SH-SY5Y (cell line): ENCODE measurements at regions not wholly inside any gene's neighbourhood (a gene's known extent, or its start where the extent isn't known, plus 50 kb on each side); places are given as distances from the start of the nearest gene placed in this dataset.

Source experiments
- GATA2 ChIP-seq: IDR thresholded peaks from 2 replicates; pipeline ENCODE4 v1.6.1; 2011; ENCODE audit warnings: mild to moderate bottlenecking, low read depth, low read length
- GATA3 ChIP-seq: IDR thresholded peaks from 2 replicates; pipeline ENCODE4 v1.6.1; 2011; ENCODE audit warnings: low read depth, mild to moderate bottlenecking, low read length, moderate library complexity

DNA sequence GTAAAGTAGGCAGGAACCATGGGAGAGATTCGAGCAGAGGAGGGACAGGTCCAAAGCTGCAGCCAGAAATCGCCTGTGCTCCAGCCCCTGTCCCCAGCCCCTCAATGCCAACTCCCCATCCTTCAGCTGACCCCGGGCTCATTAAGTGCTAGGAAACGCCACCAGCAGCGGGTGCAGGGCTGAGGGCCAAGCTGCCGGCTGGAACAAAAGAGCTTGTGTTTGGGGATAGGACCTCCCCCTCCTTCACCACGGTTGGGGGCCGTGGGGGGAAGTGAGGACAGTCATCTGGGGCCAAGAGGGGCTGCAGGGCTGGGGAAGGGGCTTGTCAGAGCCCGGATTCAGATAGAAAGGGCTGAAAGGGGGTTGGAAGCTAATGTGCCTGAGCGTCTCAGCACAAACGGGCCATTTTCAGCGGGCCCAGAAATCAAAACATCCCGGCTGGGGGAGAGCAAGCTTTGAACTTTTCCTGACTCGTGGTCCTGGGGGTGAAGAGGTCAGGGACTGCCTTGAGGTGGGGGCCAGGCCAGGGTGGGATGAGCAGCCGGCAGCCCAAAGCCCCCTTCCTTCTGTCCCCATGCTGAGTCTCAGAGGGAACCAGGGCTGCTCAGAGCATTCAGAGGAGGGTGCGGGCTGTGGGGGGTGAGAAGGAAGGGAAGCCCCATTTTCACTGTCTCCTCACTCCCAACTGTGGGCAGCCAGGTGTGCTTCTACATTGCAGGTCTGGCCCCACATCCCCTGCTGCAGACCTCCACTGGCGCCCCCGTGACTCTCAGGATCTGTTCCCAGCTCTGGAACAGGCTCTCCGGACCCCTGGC lies 69.4 kb upstream of the DAB2IP start:
- TF ChIP-seq GATA2 (no peak), GATA3 (no peak)

DNA sequence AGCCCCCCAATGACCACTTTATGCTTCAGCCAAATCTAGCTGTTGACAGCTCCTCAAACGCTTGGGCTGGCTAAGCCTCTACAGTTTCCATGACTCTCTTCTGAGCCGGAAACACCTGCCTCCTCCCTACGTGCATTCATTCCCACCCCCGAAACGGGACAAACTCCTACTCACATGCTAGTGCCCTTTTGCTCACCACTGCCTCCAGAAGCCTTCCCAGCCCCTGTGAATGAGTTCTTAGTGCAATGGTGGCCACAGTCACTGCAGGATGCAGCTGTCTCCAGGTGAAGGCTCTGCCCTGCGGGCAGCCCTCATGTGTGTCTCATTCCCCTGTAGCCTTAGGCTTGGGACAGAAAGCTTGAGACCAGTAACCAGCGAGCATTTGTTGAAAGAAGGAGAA lies 68.8 kb upstream of the DAB2IP start:
- TF ChIP-seq GATA3 (no peak), GATA2 (no peak)

DNA sequence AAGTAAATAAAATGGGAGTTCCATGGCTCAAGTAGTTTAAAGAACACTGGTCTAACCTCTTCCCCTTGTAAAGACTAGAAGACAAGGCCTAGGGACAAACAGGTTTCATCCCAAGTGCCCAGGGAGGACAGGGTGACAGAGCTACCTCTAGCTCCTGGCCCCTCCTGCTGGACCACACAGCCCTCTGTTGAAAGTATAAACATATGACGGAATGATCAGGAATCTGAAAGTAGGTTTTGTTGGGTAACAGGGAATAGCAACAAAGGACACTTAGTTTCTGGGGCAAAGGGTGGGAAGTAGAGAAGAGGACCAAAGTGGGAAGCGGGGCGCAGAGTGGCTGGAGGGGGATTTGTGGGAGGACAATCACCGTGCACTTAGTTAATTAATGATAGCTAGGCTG lies 67.0 kb upstream of the DAB2IP start:
- no peak for TF ChIP-seq GATA3
- no peak for TF ChIP-seq GATA2

DNA sequence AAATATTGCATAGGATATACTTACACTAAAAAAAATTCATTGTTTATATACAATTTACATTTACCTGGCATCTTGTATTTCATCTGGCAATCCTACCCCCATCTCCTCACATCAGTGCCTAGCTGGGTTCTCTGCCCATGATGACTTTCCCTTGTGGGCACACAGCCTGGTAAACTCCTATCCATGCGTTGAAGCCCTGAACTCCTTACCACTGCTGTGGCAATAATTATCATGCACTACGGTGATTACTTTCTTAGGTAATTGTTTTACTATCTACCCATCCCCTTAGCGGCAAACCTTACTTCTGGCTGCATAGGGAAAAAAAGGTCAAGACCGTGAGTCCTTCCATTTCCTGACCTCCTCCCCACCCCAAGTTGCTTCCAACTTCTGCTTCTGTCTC lies 63.6 kb upstream of the DAB2IP start:
- TF ChIP-seq GATA2 (no peak), GATA3 (no peak)

DNA sequence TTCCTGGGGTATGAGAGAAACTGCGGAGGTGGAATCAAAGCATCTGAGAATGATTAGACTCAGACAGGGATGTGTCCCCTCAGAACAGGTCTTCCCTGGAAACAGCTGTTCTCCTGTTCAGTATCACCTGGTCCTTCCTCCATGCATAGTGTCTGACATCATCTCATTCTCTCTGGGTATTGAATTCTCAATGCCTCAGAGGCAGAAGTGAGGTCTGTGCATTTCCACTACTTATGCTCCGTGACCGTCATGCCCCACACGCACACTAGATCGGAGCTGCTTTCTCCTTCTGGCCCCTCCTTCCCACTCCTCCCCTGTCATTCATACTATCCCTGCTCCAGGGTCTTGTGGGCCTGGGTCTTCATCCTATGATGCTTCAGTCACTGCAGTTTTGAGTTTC lies 61.4 kb upstream of the DAB2IP start:
- TF ChIP-seq GATA2 (no peak), GATA3 (no peak)

DNA sequence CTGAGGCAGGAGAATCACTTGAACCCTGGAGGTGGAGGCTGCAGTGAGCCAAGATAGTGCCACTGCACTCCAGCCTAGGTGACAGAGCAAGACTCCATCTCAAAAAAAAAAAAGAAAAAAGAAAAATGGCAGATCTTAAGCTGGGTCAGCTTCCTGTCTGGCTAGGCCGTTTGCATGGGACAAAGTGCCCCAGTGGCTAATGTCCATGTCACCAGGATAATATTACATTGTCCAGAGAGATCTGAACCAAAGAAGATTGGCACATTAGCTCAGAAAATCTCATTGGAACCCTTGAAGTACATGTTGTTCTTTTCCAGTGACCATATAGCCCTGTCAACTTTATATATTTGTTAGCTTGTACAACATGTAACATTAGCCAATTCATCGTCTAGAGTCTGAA lies 59.2 kb upstream of the DAB2IP start:
- TF ChIP-seq GATA2 (no peak), GATA3 (no peak)

DNA sequence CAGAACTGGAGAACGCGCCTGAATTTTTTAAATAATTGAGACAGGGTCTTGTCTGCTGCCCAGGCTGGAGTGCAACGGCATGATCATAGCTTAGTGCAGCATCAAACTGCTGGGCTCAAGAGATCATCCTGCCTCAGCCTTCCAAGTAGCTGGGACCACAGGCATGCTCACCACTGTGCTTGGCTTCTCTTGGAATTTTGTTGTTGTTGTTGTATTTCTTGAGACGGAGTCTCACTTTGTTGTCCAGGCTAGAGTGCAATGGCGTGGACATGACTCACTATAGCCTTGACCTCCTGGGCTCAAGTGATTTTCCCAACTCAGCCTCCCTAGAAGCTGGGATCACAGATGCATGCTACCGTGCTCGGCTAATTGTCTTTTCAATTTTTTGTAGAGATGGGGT lies 58.4 kb upstream of the DAB2IP start:
- no peak for TF ChIP-seq GATA2
- TF ChIP-seq GATA3 = no peak

DNA sequence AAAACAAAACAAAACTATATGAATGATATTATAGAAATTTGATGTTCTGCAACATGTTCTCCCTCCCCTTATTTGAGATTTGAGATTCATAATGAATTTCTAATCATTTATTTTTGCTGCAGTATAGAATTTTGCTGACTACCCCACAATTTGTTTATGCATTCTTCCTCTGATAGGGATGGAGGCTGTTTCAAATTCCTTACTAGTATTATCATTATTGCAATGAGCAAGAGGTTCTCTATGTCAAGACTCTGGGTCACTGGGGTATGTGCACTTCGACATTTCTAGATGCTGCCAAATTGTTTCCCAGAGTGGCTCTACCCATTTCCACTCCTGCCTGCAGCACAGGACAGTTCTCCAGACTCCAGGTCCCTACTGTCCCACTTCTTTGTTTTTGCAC lies 54.9 kb upstream of the DAB2IP start:
- TF ChIP-seq GATA2 = no peak

DNA sequence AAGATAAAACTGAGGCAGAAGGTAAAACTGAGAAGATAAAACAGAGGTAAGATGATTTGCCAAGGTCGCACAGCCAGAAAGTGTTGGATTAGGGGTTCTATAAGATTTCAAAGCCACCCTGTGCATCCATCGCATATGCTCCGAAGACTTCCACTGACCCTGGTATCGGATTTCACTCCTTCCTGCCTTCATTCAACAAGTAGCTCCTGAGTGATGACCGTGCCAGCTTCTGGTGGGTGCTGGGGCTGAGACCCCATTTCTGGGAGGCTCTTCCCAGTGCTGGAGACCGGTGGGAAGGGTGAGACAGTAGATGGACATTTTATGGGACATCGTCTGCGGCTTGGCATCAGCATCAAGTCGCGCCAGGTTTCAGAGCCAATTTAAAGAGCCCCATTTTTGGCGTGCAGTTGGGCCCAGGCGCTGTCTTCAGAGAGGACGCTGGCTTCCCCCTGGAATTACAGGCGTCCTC lies 53.7 kb upstream of the DAB2IP start:
- no peak for TF ChIP-seq GATA3
- no peak for TF ChIP-seq GATA2

DNA sequence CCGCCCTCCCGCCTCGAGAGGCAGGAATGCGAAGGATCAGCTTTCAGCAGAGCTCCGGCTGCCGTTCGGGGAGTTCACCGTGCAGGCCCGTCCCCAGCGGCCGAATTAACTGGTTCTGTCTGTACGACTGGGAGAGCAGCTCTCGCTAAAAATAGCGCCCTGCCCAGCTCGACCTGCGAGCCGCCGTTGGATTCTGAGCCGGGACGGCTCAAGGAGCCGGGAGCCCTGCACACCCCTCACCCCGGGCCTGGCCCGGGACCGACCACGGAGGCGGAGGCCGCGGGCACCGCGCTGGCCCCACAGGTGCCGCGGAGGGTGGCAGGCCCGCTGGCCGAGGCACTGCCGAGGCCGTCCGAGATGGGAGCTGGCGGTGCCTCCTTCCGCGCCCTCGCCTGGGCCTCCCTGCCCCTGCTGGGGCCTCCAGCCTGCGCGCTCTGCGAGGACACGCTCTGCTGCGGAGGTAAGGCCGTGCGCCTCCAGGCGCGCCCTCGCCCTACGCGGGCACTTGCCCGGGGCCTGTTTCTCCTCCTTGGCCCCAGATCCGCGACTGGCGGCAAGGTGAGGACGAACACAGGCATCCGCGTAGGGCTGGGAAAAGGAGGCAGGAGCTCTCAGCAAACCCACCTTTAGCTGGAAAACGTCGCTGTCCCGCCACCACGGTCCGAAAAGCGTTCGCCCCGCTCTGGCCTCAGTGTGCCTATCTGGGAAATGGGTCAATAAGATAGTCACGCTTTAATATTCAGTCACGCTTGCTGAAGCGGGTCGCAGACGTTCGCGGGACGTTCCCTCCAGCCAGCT lies 53.1 kb upstream of the DAB2IP start:
- no peak for TF ChIP-seq GATA3
- no peak for TF ChIP-seq GATA2

DNA sequence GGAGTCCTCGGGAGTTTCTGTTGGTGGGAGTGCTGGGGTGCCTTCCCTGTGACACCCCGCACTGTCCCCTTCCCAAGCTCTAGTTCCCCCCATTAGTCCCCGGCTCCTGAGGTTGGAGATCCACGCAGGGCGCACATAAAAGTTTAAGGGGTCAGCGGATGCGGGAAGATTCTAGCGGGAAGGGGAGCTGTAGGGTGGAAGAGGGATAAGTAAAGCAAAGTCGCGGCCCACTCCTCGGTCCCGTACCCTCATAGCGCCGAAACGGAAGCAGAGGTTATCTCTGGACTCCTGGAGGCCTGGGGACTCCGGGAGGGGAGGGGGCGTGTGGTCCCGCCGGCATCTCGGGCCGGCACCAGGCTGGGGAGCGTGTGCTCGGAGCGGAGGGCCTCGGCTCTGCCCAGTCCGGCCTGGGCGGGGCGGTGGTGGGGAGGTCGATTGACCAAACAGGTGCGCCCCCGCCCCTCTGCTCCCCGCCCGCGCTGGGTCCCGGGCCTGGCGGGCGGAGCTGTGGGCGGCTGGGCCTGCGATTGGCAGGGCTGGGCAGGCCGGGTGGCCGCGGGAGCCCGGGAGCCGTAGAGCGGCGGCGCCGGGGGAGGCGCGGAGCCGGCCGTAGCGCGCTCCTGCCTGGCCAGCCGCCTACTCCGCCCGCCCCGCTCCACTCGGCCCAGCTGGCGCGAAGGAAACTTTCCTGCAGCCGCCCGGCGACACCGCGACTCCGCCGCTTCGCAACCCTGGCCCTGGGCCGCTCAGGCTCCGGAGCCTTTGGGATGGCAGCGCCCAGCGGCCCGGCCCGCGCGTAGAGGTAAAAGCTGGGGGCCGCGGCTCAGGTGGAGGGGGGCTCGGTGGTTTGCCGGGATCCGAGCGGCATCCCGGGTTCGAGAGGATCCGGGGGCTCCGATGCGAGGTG lies 52.2 kb upstream of the DAB2IP start:
- TF ChIP-seq GATA3 = no peak
- TF ChIP-seq GATA2 = no peak

DNA sequence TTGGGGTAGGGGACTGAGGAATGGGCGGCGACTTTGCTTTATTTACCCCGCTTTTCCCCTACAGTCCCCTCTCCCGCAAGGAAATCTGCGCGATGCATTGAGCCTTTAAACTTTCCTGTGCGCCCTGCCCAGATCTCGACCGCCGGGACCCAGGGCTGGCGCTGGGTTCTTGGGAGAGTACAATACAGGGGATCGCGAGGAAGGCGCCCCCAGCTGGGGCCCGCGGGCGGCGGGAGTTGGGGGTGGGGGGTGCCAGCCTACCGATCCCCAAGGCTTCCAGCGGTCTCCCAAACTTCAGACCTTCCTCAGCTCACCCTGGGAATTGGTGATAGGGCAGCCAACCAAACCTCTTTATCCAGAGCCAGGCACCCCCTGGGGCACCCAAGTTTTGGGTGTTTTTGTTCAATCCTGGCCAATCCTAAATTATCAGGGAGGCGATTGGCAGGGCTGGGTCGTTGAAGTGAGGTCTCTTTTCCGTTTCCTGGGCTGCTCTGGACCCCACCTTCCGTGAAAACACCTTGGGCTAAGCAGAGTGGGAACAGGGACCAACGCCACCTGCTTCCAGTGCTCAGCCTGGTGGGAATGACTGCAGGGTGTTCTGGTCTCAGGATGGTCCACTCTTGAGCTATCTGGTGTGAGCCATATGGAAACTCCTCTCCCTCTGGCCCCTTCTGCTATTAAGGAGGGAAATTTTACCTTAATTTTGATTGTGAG lies 51.4 kb upstream of the DAB2IP start:
- TF ChIP-seq GATA2 (no peak), GATA3 (no peak)

DNA sequence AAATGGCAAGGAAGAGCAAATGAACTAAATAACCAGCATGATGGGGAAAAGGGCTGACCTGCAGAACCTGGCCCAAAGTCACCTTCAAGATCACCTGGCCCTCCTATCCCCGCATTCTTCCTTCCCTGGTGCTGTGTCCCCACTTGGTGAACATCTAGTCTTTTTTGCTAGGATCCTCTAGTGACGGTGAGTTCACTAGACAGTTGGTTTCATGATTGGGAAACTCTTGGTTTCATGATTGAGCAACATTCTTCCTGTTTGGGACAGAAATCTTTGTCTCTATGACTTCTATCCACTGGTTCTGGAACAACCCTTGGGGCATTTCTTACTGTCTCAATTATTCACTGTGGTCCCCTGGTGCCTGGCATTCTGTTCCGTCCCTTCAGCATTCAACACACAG lies 50.2 kb upstream of the DAB2IP start:
- no peak for TF ChIP-seq GATA3
- no peak for TF ChIP-seq GATA2
